T-helper 2 cell treated with Interferon-gamma antibody and Interleukin-4, amounts not matched to agents 100 ng/mL and 5 ng/mL, for 36 hours (primary cell): ENCODE measurements at regions not wholly inside any gene's neighbourhood (a gene's known extent, or its start where the extent isn't known, plus 50 kb on each side); places are given as distances from the start of the nearest gene placed in this dataset.

Experiments used
- intact Hi-C: fragments of 100-400 bp; cut with micrococcal nuclease; formaldehyde crosslinking; loops from one replicate; pipeline ENCODE4 v1.15.1; 2023

- intact Hi-C loops, result no loop called here
Observed at GRCh38 chr12:127728729-127729128, 538.2 kb upstream of the TMEM132C start.

GRCh38 chr12:127729381-127729780 is 537.6 kb upstream of the TMEM132C start:
- intact Hi-C loops, result no loop called here

- intact Hi-C loops, result no loop called here
Observed at GRCh38 chr12:127731657-127732056, 535.3 kb upstream of the TMEM132C start.

GRCh38 chr12:127742231-127742630 is 524.7 kb upstream of the TMEM132C start:
- intact Hi-C loops, result no loop called here

- intact Hi-C loops, result no loop called here
Observed at GRCh38 chr12:127745469-127746212, 521.3 kb upstream of the TMEM132C start.

- intact Hi-C loops, result no loop called here
Observed at GRCh38 chr12:127749416-127749815, 517.6 kb upstream of the TMEM132C start.

GRCh38 chr12:127750076-127750840 is 516.7 kb upstream of the TMEM132C start:
- intact Hi-C loops, result no loop called here

GRCh38 chr12:127752802-127753201 is 514.2 kb upstream of the TMEM132C start:
- intact Hi-C loops, result no loop called here

GRCh38 chr12:127760357-127760756 is 506.6 kb upstream of the TMEM132C start:
- intact Hi-C loops, result no loop called here

- intact Hi-C loops, result no loop called here
Observed at GRCh38 chr12:127760996-127761395, 506.0 kb upstream of the TMEM132C start.

- intact Hi-C loops, result no loop called here
Observed at GRCh38 chr12:127761880-127762279, 505.1 kb upstream of the TMEM132C start.

GRCh38 chr12:127767656-127768055 is 499.3 kb upstream of the TMEM132C start:
- intact Hi-C loops, result no loop called here

GRCh38 chr12:127770118-127770517 is 496.9 kb upstream of the TMEM132C start:
- intact Hi-C loops, result no loop called here

- intact Hi-C loops, result no loop called here
Observed at GRCh38 chr12:127771546-127771945, 495.4 kb upstream of the TMEM132C start.

- intact Hi-C loops, result no loop called here
Observed at GRCh38 chr12:127773520-127773919, 493.4 kb upstream of the TMEM132C start.

- intact Hi-C loops, result no loop called here
Observed at GRCh38 chr12:127774828-127775227, 492.1 kb upstream of the TMEM132C start.

GRCh38 chr12:127779301-127780045 is 487.5 kb upstream of the TMEM132C start:
- intact Hi-C loops, result no loop called here

GRCh38 chr12:127780881-127781280 is 486.1 kb upstream of the TMEM132C start:
- intact Hi-C loops, result no loop called here

- intact Hi-C loops, result no loop called here
Observed at GRCh38 chr12:127781336-127781735, 485.6 kb upstream of the TMEM132C start.

GRCh38 chr12:127785540-127785939 is 481.4 kb upstream of the TMEM132C start:
- intact Hi-C loops, result no loop called here

- intact Hi-C loops, result no loop called here
Observed at GRCh38 chr12:127785986-127786590, 480.9 kb upstream of the TMEM132C start.

GRCh38 chr12:127787544-127787943 is 479.4 kb upstream of the TMEM132C start:
- intact Hi-C loops, result no loop called here
